ENCODE measurements at regions not wholly inside any gene's neighbourhood (a gene's known extent, or its start where the extent isn't known, plus 50 kb on each side); places are given as distances from the start of the nearest gene placed in this dataset.
A peak's percentile ranks its signal among the peaks of the same experiment; 100 is the strongest.

DNA sequence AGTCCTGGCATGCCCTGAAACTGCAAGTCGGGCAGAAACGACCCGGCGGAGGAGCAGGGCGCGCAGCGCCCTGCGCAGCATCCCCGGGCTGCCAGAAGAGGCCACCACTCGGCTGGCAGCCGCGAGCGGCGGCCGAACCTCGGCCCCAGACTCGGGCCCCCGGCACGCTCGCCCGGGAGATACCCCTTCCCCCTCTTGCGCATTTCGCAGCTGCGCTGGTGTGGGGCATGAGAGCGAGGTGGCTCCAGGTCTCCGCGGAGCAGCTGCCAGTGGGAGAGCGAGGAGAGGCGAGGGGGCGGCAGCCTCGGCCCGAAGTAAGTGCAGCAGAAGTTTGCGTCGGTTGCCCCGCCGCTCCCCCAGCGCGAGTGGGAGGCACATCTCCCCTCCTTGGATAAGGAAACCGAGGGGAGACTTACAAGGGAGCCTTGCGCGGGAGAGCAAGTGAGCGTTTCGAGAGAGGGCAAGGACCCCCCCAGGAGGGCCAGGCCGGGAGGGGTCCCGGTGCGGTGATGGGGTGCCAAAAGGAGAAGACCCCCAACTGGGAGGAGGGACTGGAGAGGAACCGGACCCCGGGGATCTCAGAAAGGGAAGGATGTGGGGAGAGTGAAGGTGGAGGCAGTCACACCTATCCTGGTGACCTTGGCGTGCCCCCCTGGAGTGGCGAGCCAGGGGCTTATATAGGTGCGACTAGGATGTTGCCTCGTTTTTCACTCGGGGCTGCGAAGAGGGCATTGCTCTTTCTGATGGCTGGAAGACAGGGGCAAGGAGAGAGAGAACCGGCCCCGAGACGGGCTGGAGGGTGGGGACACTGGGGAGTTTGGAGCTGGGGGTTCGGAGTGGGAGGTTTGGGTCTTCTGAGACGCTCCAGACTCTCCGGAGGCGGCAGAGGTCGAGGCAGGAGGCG lies 256.3 kb downstream of the OTUD1 start:
- no peak overlapping the region for H3K4me3 ChIP-seq (ENCODE audit: low read depth, low read length)
- no peak for TF ChIP-seq CTCF (conservative IDR thresholded peaks at IDR 0.05; ENCODE audit: low read depth, low read length)
- DNase-seq (ENCODE audit: low read depth) = no peak

DNA sequence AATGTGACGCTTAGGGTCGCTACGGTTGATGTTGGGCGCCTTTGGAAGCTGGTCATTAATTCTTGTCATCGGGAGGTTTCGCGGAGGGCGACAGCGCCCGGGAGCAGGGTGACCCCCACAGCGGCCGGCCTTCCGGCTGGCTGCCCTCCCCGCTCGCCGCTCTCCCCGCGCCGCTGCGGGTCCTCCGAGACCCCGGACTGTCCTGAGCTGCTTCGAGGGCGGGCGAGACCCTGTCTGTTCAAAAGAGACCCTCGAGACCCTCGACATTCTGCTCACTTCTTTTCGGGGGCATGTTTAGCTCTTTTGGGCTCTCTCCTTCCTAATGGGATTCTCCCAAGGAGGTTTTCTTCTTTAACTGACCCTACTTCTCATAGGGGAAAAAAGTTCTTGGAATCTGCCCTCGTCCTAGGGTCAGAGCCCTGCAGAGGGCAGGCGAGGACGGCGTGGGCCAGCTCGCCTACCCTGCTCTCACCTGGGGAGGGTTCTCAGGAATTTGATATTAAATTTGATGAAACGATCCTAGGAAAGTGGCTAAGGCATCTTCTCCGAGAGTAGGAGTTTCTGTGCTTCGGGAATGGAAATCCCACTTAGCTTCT lies 257.0 kb downstream of the OTUD1 start:
- no peak for DNase-seq (ENCODE audit: low read depth)
- TF ChIP-seq CTCF (conservative IDR thresholded peaks at IDR 0.05; ENCODE audit: low read depth, low read length) = no peak
- no peak overlapping the region for H3K4me3 ChIP-seq (ENCODE audit: low read depth, low read length)

GRCh38 chr10:23696476-23696875 lies 257.6 kb downstream of the OTUD1 start:
- no peak for TF ChIP-seq CTCF (conservative IDR thresholded peaks at IDR 0.05; ENCODE audit: low read depth, low read length)
- no peak overlapping the region for H3K4me3 ChIP-seq (ENCODE audit: low read depth, low read length)
- DNase-seq (ENCODE audit: low read depth) = no peak

- TF ChIP-seq CTCF (conservative IDR thresholded peaks at IDR 0.05; ENCODE audit: low read depth, low read length) = peak; percentile 80
- DNase-seq (ENCODE audit: low read depth) = peak; percentile 77
Measured at GRCh38 chr10:23702977-23703414, 264.1 kb downstream of the OTUD1 start.

DNA sequence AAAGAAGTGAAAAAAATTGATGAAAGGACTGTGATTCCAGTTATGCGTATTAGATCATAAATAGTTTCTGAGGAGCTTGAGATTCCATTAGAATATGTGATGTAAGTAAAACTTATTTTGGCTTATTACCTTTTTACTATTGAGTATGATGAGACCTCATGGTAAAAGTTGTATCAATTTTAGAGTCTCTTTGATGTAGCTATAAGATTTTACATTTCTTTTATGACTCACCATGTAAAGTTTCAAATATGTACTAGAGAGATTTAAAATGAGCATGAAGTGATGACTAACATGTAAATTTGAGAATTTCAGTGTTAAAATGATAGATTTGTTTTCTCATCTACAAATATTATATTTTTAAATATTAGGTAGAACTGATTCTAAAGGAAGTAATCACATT lies 276.5 kb downstream of the OTUD1 start:
- TF ChIP-seq CTCF (conservative IDR thresholded peaks at IDR 0.05; ENCODE audit: low read depth, low read length) = no peak
- DNase-seq (ENCODE audit: low read depth) = no peak
- H3K4me3 ChIP-seq (ENCODE audit: low read depth, low read length) = no peak overlapping the region

More at GRCh38 chr10:23702977-23703414, 264.1 kb downstream of the OTUD1 start:
- H3K4me3 ChIP-seq (ENCODE audit: low read depth, low read length) = no peak overlapping the region

GRCh38 chr10:23717913-23718312 lies 279.0 kb downstream of the OTUD1 start:
- no peak for DNase-seq (ENCODE audit: low read depth)
- H3K4me3 ChIP-seq (ENCODE audit: low read depth, low read length) = no peak overlapping the region
- TF ChIP-seq CTCF (conservative IDR thresholded peaks at IDR 0.05; ENCODE audit: low read depth, low read length) = no peak

All from choroid plexus epithelial cell (primary cell).